Left lung (tissue), 4 donors: ENCODE measurements at regions not wholly inside any gene's neighbourhood (a gene's known extent, or its start where the extent isn't known, plus 50 kb on each side); places are given as distances from the start of the nearest gene placed in this dataset.

Source experiments
- ATAC-seq: fragments of 200-7000 bp; cut with Tn5 transposase; one replicate; pipeline ENCODE4 v1.9.1; 2020; ENCODE audit warnings: moderate library complexity
- DNase-seq, 4 donors: peaks; one replicate each; pipeline ENCODE4 v3.0.0-alpha.2; 2013 to 2020
- H3K27ac ChIP-seq, 2 donors: fragments of 200-600 bp; sonication (generic) in 1 of 2; one replicate each; pipeline versions ENCODE4 v1.5.0 to v1.8.0; 2020 to 2021
- H3K27me3 ChIP-seq, 2 donors: fragments of 200-600 bp; sonication (generic) in 1 of 2; one replicate each; pipeline versions ENCODE4 v1.5.0 to v1.8.0; 2020 to 2021
- H3K36me3 ChIP-seq, 2 donors: fragments of 200-600 bp; sonication (generic) in 1 of 2; one replicate each; pipeline versions ENCODE4 v1.5.0 to v1.8.0; 2020 to 2021
- H3K4me1 ChIP-seq, 2 donors: fragments of 200-600 bp; one replicate each; pipeline ENCODE4 v1.8.0; 2021
- H3K4me3 ChIP-seq, 2 donors: fragments of 200-600 bp; sonication (generic) in 1 of 2; one replicate each; pipeline versions ENCODE4 v1.5.0 to v1.8.0; 2020 to 2021; ENCODE audit warnings: mild to moderate bottlenecking in 1 of 2
- H3K9me3 ChIP-seq, 2 donors: fragments of 200-600 bp; sonication (generic) in 1 of 2; one replicate each; pipeline versions ENCODE4 v1.5.0 to v1.8.0; 2020 to 2021
- intact Hi-C, 2 donors: fragments of 100-400 bp; cut with DNase I; formaldehyde crosslinking; loops; one replicate each; pipeline versions ENCODE4 v1.11.2 to v1.14.2; 2022
- TF ChIP-seq, protein P1 (sequence below), 2 donors: fragments of 200-600 bp; sonication (generic) in 1 of 2; IDR thresholded peaks; one replicate each; pipeline versions ENCODE4 v1.5.0 to v1.8.0; 2021; ENCODE audit warnings: antibody characterized with exemption in 2 of 2
- donor health status: DM: no; HTN: yes; CAD: no.
- donor health status: DM: no; HTN: no; CAD: no.

- intact Hi-C loops: no loop called here
Measured at GRCh38 chr14:99063620-99064225, 208.3 kb downstream of the BCL11B start.

DNA sequence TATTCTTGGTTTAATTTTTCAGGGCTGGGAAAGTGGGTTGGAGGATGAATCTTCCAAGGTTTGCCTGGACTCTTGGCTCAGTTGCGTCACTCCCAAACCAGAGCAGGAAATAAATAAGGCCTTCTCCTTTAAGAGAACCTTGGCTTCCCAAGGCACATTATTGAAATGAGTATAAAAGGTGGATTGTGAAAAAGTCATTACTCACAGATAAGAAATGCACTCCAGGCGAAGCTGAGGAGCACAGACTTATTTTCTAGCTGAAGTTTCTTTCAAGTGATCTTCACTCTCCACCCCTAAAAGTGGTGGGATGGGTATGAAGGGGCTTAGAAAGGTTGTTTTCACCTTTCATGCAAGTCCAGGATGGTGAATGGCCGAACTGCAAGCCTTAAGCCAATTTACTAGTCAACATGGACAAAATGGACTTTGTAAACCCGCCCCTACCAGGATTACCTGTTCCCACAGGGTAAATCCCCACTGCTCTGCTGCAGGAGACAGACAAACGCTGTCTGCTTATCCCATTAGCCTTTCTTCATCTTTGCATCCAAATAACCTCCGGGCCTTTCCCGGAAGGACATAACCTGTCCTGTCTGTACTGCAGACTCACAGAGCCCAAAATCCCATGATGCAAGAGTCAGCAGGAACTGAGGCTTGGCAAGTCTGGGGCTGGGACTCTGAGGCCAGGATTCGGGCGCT lies 207.6 kb downstream of the BCL11B start:
- peaks cover 0 to 5% of the 10 kb centered on the region in 2 donors for H3K27me3 ChIP-seq
- DNase-seq (no peak), ATAC-seq (no peak)
- H3K27ac ChIP-seq: no peak overlapping the region
- H3K4me3 ChIP-seq: no peak overlapping the region
- H3K4me1 ChIP-seq: no peaks in the 10 kb centered on the region
- TF ChIP-seq, protein P1, sequence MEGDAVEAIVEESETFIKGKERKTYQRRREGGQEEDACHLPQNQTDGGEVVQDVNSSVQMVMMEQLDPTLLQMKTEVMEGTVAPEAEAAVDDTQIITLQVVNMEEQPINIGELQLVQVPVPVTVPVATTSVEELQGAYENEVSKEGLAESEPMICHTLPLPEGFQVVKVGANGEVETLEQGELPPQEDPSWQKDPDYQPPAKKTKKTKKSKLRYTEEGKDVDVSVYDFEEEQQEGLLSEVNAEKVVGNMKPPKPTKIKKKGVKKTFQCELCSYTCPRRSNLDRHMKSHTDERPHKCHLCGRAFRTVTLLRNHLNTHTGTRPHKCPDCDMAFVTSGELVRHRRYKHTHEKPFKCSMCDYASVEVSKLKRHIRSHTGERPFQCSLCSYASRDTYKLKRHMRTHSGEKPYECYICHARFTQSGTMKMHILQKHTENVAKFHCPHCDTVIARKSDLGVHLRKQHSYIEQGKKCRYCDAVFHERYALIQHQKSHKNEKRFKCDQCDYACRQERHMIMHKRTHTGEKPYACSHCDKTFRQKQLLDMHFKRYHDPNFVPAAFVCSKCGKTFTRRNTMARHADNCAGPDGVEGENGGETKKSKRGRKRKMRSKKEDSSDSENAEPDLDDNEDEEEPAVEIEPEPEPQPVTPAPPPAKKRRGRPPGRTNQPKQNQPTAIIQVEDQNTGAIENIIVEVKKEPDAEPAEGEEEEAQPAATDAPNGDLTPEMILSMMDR (IDR thresholded peaks at IDR 0.05): no peak
- H3K9me3 ChIP-seq: no peaks in the 10 kb centered on the region
- no peaks in the 10 kb centered on the region for H3K36me3 ChIP-seq
- intact Hi-C loops: no loop called here

More at GRCh38 chr14:99063620-99064225, 208.3 kb downstream of the BCL11B start:
- ATAC-seq (no peak), DNase-seq (no peak)
- TF ChIP-seq, protein P1 (IDR thresholded peaks at IDR 0.05): no peak
- H3K4me3 ChIP-seq: no peak overlapping the region
- no peak overlapping the region for H3K27ac ChIP-seq
- no peaks in the 10 kb centered on the region for H3K9me3 ChIP-seq
- H3K4me1 ChIP-seq: no peaks in the 10 kb centered on the region
- H3K27me3 ChIP-seq: peaks cover 0 to 5% of the 10 kb centered on the region in 2 donors
- H3K36me3 ChIP-seq: no peaks in the 10 kb centered on the region

GRCh38 chr14:99065551-99065950 lies 206.4 kb downstream of the BCL11B start:
- TF ChIP-seq, protein P1 (IDR thresholded peaks at IDR 0.05): no peak
- H3K9me3 ChIP-seq: no peaks in the 10 kb centered on the region
- H3K27ac ChIP-seq: no peak overlapping the region
- no peaks in the 10 kb centered on the region for H3K36me3 ChIP-seq
- intact Hi-C loops: no loop called here
- peaks cover 0 to 5% of the 10 kb centered on the region in 2 donors for H3K27me3 ChIP-seq
- H3K4me3 ChIP-seq: no peak overlapping the region
- no peaks in the 10 kb centered on the region for H3K4me1 ChIP-seq
- ATAC-seq (no peak), DNase-seq (no peak)

DNA sequence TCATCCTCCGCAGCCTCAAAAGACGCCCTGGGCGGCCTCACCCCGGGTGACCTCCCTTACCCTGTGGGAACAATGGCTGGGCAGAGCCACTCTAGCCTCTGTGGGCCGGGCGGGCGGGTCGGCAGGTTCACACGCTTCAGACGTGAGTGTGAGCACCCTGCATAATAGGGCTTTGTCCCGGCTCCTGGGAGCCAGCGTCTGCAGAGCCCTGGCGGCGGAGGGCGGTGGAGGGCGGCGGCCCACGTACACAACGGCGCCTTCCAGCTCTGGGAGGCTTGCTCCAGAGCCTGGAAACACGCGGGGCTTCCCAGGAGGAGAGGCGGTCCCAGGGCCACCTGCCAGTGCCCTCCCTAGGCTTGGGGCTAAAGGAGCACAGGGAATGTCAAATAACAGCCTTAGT lies 205.6 kb downstream of the BCL11B start:
- ATAC-seq (no peak), DNase-seq (peak in 1 of 4 donors; percentile 37)
- Histone ChIP-seq H3K27me3 (peaks cover 0 to 5% of the 10 kb centered on the region in 2 donors), H3K9me3 (peaks cover 0 to 2% of the 10 kb centered on the region in 2 donors), H3K36me3 (no peaks in the 10 kb centered on the region), H3K4me1 (no peaks in the 10 kb centered on the region), H3K4me3 (no peak overlapping the region), H3K27ac (no peak overlapping the region)
- intact Hi-C loops: no loop called here
- TF ChIP-seq, protein P1 (IDR thresholded peaks at IDR 0.05): no peak

DNA sequence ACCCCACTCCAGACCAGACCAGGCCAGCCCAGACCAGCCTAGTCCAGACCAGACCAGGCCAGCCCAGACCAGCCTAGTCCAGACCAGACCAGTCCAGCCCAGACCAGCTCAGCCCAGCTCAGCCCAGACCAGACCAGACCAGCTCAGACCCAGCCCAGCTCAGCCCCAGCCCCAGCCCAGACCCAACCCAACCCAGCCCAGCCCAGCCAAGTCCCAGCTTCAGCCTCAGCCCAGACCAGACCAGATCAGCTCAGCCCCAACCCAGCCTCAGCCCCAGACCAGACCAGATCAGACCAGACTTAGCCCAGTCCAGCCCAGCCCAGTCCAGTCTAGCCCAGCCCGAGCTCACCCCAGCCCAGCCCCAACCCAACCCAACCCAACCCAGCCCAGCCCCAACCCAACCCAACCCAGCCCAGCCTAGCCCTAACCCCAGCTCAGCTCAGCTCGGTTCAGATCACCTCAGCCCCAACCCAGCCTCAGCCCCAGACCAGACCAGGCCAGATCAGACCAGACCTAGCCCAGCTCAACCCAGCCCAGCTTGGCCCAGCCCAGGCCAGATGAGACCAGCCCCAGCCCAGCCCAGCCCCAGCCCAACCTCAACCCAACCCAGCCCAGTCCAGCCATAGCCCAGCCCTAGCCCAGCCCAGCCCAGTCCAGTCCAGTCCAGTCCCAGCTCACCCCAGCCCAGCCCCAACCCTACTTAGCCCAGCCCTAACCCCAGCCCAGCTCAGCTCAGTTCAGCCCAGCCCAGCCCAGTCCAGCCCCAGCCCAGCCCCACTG lies 204.7 kb downstream of the BCL11B start:
- Histone ChIP-seq H3K4me3 (no peak overlapping the region), H3K36me3 (no peaks in the 10 kb centered on the region), H3K27ac (no peak overlapping the region), H3K4me1 (no peaks in the 10 kb centered on the region), H3K9me3 (peaks cover 0 to 2% of the 10 kb centered on the region in 2 donors), H3K27me3 (peaks cover 0 to 5% of the 10 kb centered on the region in 2 donors)
- DNase-seq (no peak), ATAC-seq (no peak)
- TF ChIP-seq, protein P1 (IDR thresholded peaks at IDR 0.05): no peak
- intact Hi-C loops: no loop called here
